HCT116 (cell line): ENCODE measurements at regions not wholly inside any gene's neighbourhood (a gene's known extent, or its start where the extent isn't known, plus 50 kb on each side); places are given as distances from the start of the nearest gene placed in this dataset.

Source experiments
- ATAC-seq: fragments of 200-7000 bp; cut with Tn5 transposase; 2 replicates; pipeline ENCODE4 v1.9.1; 2020; ENCODE audit warnings: mild to moderate bottlenecking, moderate library complexity
- BruUV-seq: library from RNA; stranded (reverse); fragments of 400-500 nt; replicated peaks from 2 replicates; lab custom pipeline; 2021; lab: Mats Ljungman, UMichigan
- CTCF ChIA-PET: fragments of 300-600 bp; sonication (Branson Sonifier 250); formaldehyde crosslinking; loops from one replicate; lab custom pipeline; 2021; ENCODE audit warnings: antibody characterized with exemption; lab: Charles Lee
- POLR2A ChIA-PET: fragments of 300-600, 350-600 bp; sonication (Branson Sonifier 250); formaldehyde crosslinking; loops from one replicate; lab custom pipeline; 2021; ENCODE audit warnings: antibody characterized with exemption; lab: Charles Lee
- RAD21 ChIA-PET, 2 experiments: fragments of 300-600 bp; sonication (Branson Sonifier 250); formaldehyde crosslinking; loops; one replicate each; lab custom pipeline; 2023; ENCODE audit warnings: low total read pairs in 2 of 2; ENCODE audit not compliant: uncharacterized antibody in 2 of 2, unreplicated experiment in 2 of 2, low non-redundant PET in 1 of 2; lab: Charles Lee
- DNase-seq: peaks from one replicate; pipeline ENCODE4 v3.0.0-alpha.2; 2010; ENCODE audit warnings: low read depth, low spot score
- H2AFZ ChIP-seq: fragments of 200-600 bp; shearing (Covaris generic), sonication (generic); 2 replicates; pipeline ENCODE4 v1.6.1; 2017; ENCODE audit warnings: low read depth, mixed run types, mixed read lengths, antibody characterized with exemption, low read length; ENCODE audit not compliant: poor library complexity, severe bottlenecking
- H3K27ac ChIP-seq: 2 replicates; pipeline ENCODE4 v1.5.1; 2012; ENCODE audit warnings: low read depth, low read length
- H3K27me3 ChIP-seq: fragments of 200-600 bp; sonication (generic); 2 replicates; pipeline ENCODE4 v1.6.1; 2016; ENCODE audit warnings: mixed run types, low read length, mixed read lengths; ENCODE audit not compliant: insufficient read depth
- H3K36me3 ChIP-seq, 2 experiments: fragments of 200-500 bp in 1 of 2; fragments of 200-600 bp in 1 of 2; sonication (Bioruptor generic) in 1 of 2; sonication (generic) in 1 of 2; 2 replicates each; pipeline versions ENCODE4 v1.5.1 to v1.6.1; 2014 to 2016; ENCODE audit warnings: low read length in 2 of 2, inconsistent platforms in 1 of 2, mixed read lengths in 1 of 2, mixed run types in 1 of 2; ENCODE audit not compliant: insufficient read depth in 2 of 2, control insufficient read depth in 1 of 2
- H3K4me1 ChIP-seq, 2 experiments: fragments of 200-600 bp in 1 of 2; sonication (generic) in 1 of 2; 2 replicates each; pipeline versions ENCODE4 v1.5.1 to v1.6.1; 2012 to 2017; ENCODE audit warnings: low read length in 2 of 2, inconsistent platforms in 1 of 2, mild to moderate bottlenecking in 1 of 2, mixed read lengths in 1 of 2, mixed run types in 1 of 2, moderate library complexity in 1 of 2; ENCODE audit not compliant: insufficient read depth in 2 of 2, control insufficient read depth in 1 of 2
- H3K4me2 ChIP-seq: fragments of 200-600 bp; sonication (generic); 2 replicates; pipeline ENCODE4 v1.6.1; 2017; ENCODE audit warnings: mixed run types, low read length, mixed read lengths
- H3K4me3 ChIP-seq, 2 experiments: fragments of 200-600 bp in 1 of 2; sonication (generic) in 1 of 2; replicated peaks in 1 of 2; 2 replicates each; pipeline ENCODE4 v1.5.1; 2011 to 2016; ENCODE audit warnings: low read length in 2 of 2, control low read depth in 1 of 2, low read depth in 1 of 2, mild to moderate bottlenecking in 1 of 2, mixed read lengths in 1 of 2, mixed run types in 1 of 2
- H3K79me2 ChIP-seq: fragments of 200-600 bp; sonication (generic); 2 replicates; pipeline ENCODE4 v1.6.1; 2017; ENCODE audit warnings: mild to moderate bottlenecking, mixed run types, low read length, moderate library complexity, mixed read lengths; ENCODE audit not compliant: insufficient read depth
- H3K9ac ChIP-seq: fragments of 200-600 bp; sonication (generic); 2 replicates; pipeline ENCODE4 v1.6.1; 2016; ENCODE audit warnings: low read length, mixed read lengths
- H3K9me2 ChIP-seq: fragments of 200-600 bp; sonication (generic), shearing (Covaris generic); 2 replicates; pipeline ENCODE4 v1.6.1; 2017; ENCODE audit warnings: mixed run types, mild to moderate bottlenecking, moderate library complexity; ENCODE audit not compliant: insufficient read depth
- H3K9me3 ChIP-seq, 2 experiments: fragments of 200-500 bp in 1 of 2; fragments of 200-600 bp in 1 of 2; sonication (Bioruptor generic) in 1 of 2; sonication (generic) in 1 of 2; 2 replicates each; pipeline ENCODE4 v1.6.1; 2014 to 2017; ENCODE audit warnings: low read length in 2 of 2, mixed read lengths in 2 of 2, inconsistent platforms in 1 of 2, low read depth in 1 of 2, mild to moderate bottlenecking in 1 of 2, mixed run types in 1 of 2, moderate library complexity in 1 of 2; ENCODE audit not compliant: control insufficient read depth in 1 of 2, insufficient read depth in 1 of 2
- H4K20me1 ChIP-seq: fragments of 200-600 bp; sonication (generic), shearing (Covaris generic); 2 replicates; pipeline ENCODE4 v1.6.1; 2017; ENCODE audit warnings: mixed run types, mild to moderate bottlenecking, moderate library complexity; ENCODE audit not compliant: insufficient read depth
- ATF3 ChIP-seq: IDR thresholded peaks from 2 replicates; pipeline ENCODE4 v1.6.1; 2012
- CEBPB ChIP-seq: IDR thresholded peaks from 2 replicates; pipeline ENCODE4 v1.6.1; 2012; ENCODE audit warnings: low read depth
- ELF1 ChIP-seq: IDR thresholded peaks from 2 replicates; pipeline ENCODE4 v1.6.1; 2012; ENCODE audit warnings: low read depth, borderline replicate concordance
- EZH2 ChIP-seq: fragments of 200-600 bp; sonication (generic); IDR thresholded peaks from 2 replicates; pipeline ENCODE4 v1.6.1; 2017; ENCODE audit warnings: antibody characterized with exemption, mixed run types
- JUND ChIP-seq: IDR thresholded peaks from 2 replicates; pipeline ENCODE4 v1.6.1; 2012
- RAD21 ChIP-seq: IDR thresholded peaks from 2 replicates; pipeline ENCODE4 v1.6.1; 2012; ENCODE audit warnings: low read depth, mild to moderate bottlenecking
- SP1 ChIP-seq: IDR thresholded peaks from 2 replicates; pipeline ENCODE4 v1.6.1; 2012; ENCODE audit warnings: low read depth
- TCF7L2 ChIP-seq: IDR thresholded peaks from 2 replicates; pipeline ENCODE4 v1.7.0; 2011; ENCODE audit warnings: borderline replicate concordance, inconsistent platforms; ENCODE audit not compliant: insufficient read depth, insufficient read length; ENCODE audit errors: extremely low read depth
- intact Hi-C: fragments of 100-400 bp; cut with micrococcal nuclease; formaldehyde crosslinking; loops from 2 replicates; pipeline ENCODE4 v1.10.0; 2022
- TF ChIP-seq, protein P1 (sequence below): IDR thresholded peaks from 2 replicates; pipeline ENCODE4 v1.6.1; 2012
- TF ChIP-seq, protein P2 (sequence below): IDR thresholded peaks from 2 replicates; pipeline ENCODE4 v1.6.1; 2011; ENCODE audit warnings: mild to moderate bottlenecking, low read length, moderate library complexity; ENCODE audit not compliant: insufficient replicate concordance; ENCODE audit errors: extremely low read depth

GRCh38 chr12:30019366-30020140 is 235.8 kb upstream of the TMTC1 start:
- H3K27me3 ChIP-seq, result no peaks in the 10 kb centered on the region
- H3K9me2 ChIP-seq, result no peaks in the 10 kb centered on the region
- H3K4me1 ChIP-seq, result no peaks in the 10 kb centered on the region
- DNase-seq, result no peak
- H4K20me1 ChIP-seq, result no peaks in the 10 kb centered on the region
- no peak overlapping the region for H3K27ac ChIP-seq
- no peak overlapping the region for H3K4me2 ChIP-seq
- TF ChIP-seq ATF3 (no peak), TCF7L2 (no peak), SP1 (no peak), EZH2 (no peak), RAD21 (no peak), CEBPB (no peak), ELF1 (no peak), JUND (no peak)
- TF ChIP-seq, protein P1, sequence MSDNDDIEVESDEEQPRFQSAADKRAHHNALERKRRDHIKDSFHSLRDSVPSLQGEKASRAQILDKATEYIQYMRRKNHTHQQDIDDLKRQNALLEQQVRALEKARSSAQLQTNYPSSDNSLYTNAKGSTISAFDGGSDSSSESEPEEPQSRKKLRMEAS, result no peak
- TF ChIP-seq, protein P2, sequence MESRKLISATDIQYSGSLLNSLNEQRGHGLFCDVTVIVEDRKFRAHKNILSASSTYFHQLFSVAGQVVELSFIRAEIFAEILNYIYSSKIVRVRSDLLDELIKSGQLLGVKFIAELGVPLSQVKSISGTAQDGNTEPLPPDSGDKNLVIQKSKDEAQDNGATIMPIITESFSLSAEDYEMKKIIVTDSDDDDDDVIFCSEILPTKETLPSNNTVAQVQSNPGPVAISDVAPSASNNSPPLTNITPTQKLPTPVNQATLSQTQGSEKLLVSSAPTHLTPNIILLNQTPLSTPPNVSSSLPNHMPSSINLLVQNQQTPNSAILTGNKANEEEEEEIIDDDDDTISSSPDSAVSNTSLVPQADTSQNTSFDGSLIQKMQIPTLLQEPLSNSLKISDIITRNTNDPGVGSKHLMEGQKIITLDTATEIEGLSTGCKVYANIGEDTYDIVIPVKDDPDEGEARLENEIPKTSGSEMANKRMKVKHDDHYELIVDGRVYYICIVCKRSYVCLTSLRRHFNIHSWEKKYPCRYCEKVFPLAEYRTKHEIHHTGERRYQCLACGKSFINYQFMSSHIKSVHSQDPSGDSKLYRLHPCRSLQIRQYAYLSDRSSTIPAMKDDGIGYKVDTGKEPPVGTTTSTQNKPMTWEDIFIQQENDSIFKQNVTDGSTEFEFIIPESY, result no peak
- no peaks in the 10 kb centered on the region for H3K9me3 ChIP-seq
- no peak overlapping the region for H3K4me3 ChIP-seq
- intact Hi-C loops, result no loop called here
- ChIA-PET RAD21 (no interaction called here), POLR2A (no interaction called here), CTCF (no interaction called here)
- no peak for ATAC-seq
- no peaks in the 10 kb centered on the region for H3K79me2 ChIP-seq
- no peak overlapping the region for H2AFZ ChIP-seq
- no TSS peak for BruUV-seq
- H3K36me3 ChIP-seq, result no peaks in the 10 kb centered on the region
- H3K9ac ChIP-seq, result no peak overlapping the region
